ENCODE measurements at regions not wholly inside any gene's neighbourhood (a gene's known extent, or its start where the extent isn't known, plus 50 kb on each side); places are given as distances from the start of the nearest gene placed in this dataset.
"Not testable (repeated sequence)": the region's sequence is repeated elsewhere in the genome, so short reads cannot be mapped to it uniquely, and the experiment has no call there.

- Histone ChIP-seq H3K36me3 (no peaks in the 10 kb centered on the region), H3K9me3 (no peaks in the 10 kb centered on the region), H3K4me1 (no peaks in the 10 kb centered on the region), H3K27me3 (no peaks in the 10 kb centered on the region), H3K4me3 (no peak overlapping the region), H3K27ac (no peak overlapping the region)
- TF ChIP-seq CTCF (IDR thresholded peaks at IDR 0.05): no peak
- DNase-seq (ENCODE audit: low spot score): no peak
These were observed 215.6 kb upstream of the ZNF217 start for GRCh38 chr20:53809217-53809616.

DNA sequence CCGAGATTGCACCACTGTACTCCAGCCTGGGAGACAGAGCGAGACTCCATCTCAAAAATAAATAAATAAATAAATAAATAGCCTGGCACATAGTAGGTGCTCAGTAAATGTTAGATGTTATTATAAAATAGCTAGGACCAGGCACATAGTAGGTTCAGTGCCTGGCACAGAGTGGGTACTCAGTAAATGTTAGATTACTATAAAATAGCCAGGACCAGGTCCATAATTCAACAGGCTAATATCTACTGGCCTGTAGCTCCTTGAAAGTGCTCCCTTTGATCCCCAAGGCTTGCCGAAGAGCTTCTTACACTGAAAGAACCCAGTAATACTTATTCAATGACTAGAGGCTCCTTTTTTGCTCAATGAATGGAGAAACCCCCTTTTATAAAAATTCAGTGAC is 215.1 kb upstream of the ZNF217 start:
- Histone ChIP-seq H3K4me3 (no peak overlapping the region), H3K36me3 (no peaks in the 10 kb centered on the region), H3K27me3 (no peaks in the 10 kb centered on the region), H3K9me3 (no peaks in the 10 kb centered on the region), H3K27ac (no peak overlapping the region), H3K4me1 (no peaks in the 10 kb centered on the region)
- no peak for DNase-seq (ENCODE audit: low spot score)
- no peak for TF ChIP-seq CTCF (IDR thresholded peaks at IDR 0.05)

DNA sequence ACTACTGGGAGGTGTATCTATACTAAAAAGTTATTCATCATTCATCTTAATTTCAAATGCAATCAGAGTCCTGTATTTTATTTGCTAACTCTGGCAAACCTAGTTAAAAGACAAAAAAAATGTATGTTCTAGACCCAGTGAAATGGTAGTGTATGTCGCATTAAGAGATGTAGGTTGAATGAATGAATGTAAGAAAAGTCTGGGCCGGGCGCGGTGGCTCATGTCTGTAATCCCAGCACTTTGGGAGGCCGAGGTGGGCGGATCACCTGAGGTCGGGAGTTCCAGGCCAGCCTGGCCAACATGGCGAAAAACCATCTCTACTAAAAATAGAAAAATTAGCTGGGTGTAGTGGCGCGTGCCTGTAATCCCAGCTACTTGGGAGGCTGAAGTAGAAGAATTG is 214.7 kb upstream of the ZNF217 start:
- H3K4me1 ChIP-seq; H3K4me3 ChIP-seq; DNase-seq (ENCODE audit: low spot score); H3K36me3 ChIP-seq; H3K9me3 ChIP-seq; H3K27ac ChIP-seq; H3K27me3 ChIP-seq: not testable (repeated sequence)

- no peak for DNase-seq (ENCODE audit: low spot score)
- Histone ChIP-seq H3K27me3 (no peaks in the 10 kb centered on the region), H3K27ac (no peak overlapping the region), H3K9me3 (no peaks in the 10 kb centered on the region), H3K36me3 (no peaks in the 10 kb centered on the region), H3K4me3 (no peak overlapping the region), H3K4me1 (no peaks in the 10 kb centered on the region)
- no peak for TF ChIP-seq CTCF (IDR thresholded peaks at IDR 0.05)
These were observed 213.2 kb upstream of the ZNF217 start for GRCh38 chr20:53806683-53807401.

GRCh38 chr20:53805895-53806384 is 212.3 kb upstream of the ZNF217 start:
- H3K36me3 ChIP-seq: no peaks in the 10 kb centered on the region
- H3K9me3 ChIP-seq: no peaks in the 10 kb centered on the region
- DNase-seq (ENCODE audit: low spot score): no peak
- H3K27ac ChIP-seq: no peak overlapping the region
- no peak for TF ChIP-seq CTCF (IDR thresholded peaks at IDR 0.05)
- no peaks in the 10 kb centered on the region for H3K4me1 ChIP-seq
- H3K27me3 ChIP-seq: no peaks in the 10 kb centered on the region
- H3K4me3 ChIP-seq: no peak overlapping the region

DNA sequence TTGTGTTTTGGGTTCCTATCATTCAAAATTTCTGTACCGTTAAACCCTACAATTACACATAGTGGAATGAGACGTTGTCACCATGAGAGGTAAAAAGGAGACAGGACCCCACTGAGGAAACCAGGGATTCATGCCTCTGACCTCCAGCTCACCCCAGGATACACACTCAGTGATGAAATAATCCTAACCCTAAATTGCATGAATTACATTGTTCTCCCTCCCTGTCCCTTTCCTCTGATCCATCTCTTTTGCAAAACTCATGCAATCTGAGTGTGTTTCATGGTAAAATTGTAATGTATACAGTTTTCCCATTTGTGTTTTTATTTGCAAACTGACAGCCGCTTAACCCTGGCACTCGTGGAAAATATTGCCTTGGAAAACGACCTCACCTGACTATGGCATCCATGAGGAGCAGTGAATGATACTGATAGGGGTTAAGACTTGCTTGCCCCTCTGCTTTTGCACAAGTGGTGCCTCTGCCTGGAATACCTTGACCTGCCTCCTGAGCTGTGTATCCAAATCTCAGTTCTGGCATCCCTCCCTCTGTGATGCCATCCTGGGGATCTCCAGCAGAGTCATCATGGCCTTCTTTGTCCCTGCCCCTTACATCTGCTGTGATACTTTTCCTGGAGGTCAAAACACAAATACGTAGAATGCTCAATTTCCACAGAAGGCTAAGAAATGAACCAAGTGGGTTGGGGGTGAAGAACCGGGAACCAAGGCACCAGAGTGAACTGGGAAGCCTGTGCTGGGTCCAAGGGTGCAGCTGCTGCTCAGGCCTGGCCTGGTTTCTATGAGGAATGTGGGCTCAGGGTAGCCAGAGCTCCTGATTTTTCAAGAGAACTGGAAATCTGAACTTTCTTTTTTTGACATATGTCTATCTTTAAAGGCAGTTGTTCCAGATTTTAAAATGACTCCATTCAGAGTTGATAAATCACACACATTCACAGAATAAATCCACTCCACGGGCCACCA is 211.6 kb upstream of the ZNF217 start:
- no peak for DNase-seq (ENCODE audit: low spot score)
- H3K36me3 ChIP-seq: no peaks in the 10 kb centered on the region
- H3K4me3 ChIP-seq: no peak overlapping the region
- no peak for TF ChIP-seq CTCF (IDR thresholded peaks at IDR 0.05)
- no peak overlapping the region for H3K27ac ChIP-seq
- no peaks in the 10 kb centered on the region for H3K9me3 ChIP-seq
- no peaks in the 10 kb centered on the region for H3K27me3 ChIP-seq
- H3K4me1 ChIP-seq: no peaks in the 10 kb centered on the region

- not testable (repeated sequence) for H3K9me3 ChIP-seq; H3K27me3 ChIP-seq; H3K4me3 ChIP-seq; H3K4me1 ChIP-seq; H3K27ac ChIP-seq; DNase-seq (ENCODE audit: low spot score); H3K36me3 ChIP-seq
These were observed 210.7 kb upstream of the ZNF217 start for GRCh38 chr20:53804308-53804707.

All from right atrium auricular region (tissue), 2 donors.